ENCODE measurements at regions not wholly inside any gene's neighbourhood (a gene's known extent, or its start where the extent isn't known, plus 50 kb on each side); places are given as distances from the start of the nearest gene placed in this dataset.

- no peak overlapping the region for H2AFZ ChIP-seq (ENCODE audit: insufficient read depth, low read depth, low read length, poor library complexity, severe bottlenecking)
- no peaks in the 10 kb centered on the region for H3K36me3 Mint-ChIP-seq
- intact Hi-C loops (cut with micrococcal nuclease), result no loop called here
- H3K79me2 ChIP-seq (ENCODE audit: insufficient read depth, low read length), result no peaks in the 10 kb centered on the region
- no peak overlapping the region for H3K4me2 ChIP-seq (replicated peaks; ENCODE audit: extremely low read depth, low read length, poor library complexity, severe bottlenecking)
- TF ChIP-seq, protein P1, sequence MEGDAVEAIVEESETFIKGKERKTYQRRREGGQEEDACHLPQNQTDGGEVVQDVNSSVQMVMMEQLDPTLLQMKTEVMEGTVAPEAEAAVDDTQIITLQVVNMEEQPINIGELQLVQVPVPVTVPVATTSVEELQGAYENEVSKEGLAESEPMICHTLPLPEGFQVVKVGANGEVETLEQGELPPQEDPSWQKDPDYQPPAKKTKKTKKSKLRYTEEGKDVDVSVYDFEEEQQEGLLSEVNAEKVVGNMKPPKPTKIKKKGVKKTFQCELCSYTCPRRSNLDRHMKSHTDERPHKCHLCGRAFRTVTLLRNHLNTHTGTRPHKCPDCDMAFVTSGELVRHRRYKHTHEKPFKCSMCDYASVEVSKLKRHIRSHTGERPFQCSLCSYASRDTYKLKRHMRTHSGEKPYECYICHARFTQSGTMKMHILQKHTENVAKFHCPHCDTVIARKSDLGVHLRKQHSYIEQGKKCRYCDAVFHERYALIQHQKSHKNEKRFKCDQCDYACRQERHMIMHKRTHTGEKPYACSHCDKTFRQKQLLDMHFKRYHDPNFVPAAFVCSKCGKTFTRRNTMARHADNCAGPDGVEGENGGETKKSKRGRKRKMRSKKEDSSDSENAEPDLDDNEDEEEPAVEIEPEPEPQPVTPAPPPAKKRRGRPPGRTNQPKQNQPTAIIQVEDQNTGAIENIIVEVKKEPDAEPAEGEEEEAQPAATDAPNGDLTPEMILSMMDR (IDR thresholded peaks at IDR 0.05), result no peak
- no peak overlapping the region for H3K4me3 Mint-ChIP-seq
- H3K4me3 ChIP-seq (replicated peaks in 1 of 3; ENCODE audit: low read depth in 2 of 3, low read length in 3 of 3), result no peak overlapping the region
- no peak overlapping the region for H3K27ac Mint-ChIP-seq
- H3K27ac ChIP-seq (ENCODE audit: low read depth in 1 of 2, low read length in 2 of 2), result no peak overlapping the region
- H3K36me3 ChIP-seq (replicated peaks in 1 of 2; ENCODE audit: control insufficient read depth in 1 of 2, insufficient read depth in 2 of 2, low read length in 2 of 2), result no peaks in the 10 kb centered on the region
- H3K4me1 ChIP-seq (ENCODE audit: control insufficient read depth in 1 of 2, insufficient read depth in 2 of 2, low read length in 2 of 2), result no peaks in the 10 kb centered on the region
- no peaks in the 10 kb centered on the region for H3K9me3 ChIP-seq (replicated peaks in 1 of 2; ENCODE audit: control insufficient read depth in 1 of 2, insufficient read depth in 1 of 2, low read length in 2 of 2)
- no peak for DNase-seq
- H3K27me3 Mint-ChIP-seq (ENCODE audit: low read depth in 3 of 3), result peaks cover 0 to 1% (median 1%) of the 10 kb centered on the region in 3 donors
- H4K20me1 ChIP-seq (ENCODE audit: insufficient read depth, low read length), result no peaks in the 10 kb centered on the region
- no peaks in the 10 kb centered on the region for H3K27me3 ChIP-seq (ENCODE audit: control insufficient read depth in 2 of 2, insufficient read depth in 2 of 2, low read length in 2 of 2)
- peaks cover 0 to 4% (median 0%) of the 10 kb centered on the region in 7 donors for H3K9me3 Mint-ChIP-seq
- no peaks in the 10 kb centered on the region for H3K4me1 Mint-ChIP-seq
- H3K9ac ChIP-seq (ENCODE audit: insufficient read depth, low read length, poor library complexity, severe bottlenecking), result no peak overlapping the region
These were observed 54.7 kb upstream of the ARSJ start for GRCh38 chr4:114034189-114034588.

DNA sequence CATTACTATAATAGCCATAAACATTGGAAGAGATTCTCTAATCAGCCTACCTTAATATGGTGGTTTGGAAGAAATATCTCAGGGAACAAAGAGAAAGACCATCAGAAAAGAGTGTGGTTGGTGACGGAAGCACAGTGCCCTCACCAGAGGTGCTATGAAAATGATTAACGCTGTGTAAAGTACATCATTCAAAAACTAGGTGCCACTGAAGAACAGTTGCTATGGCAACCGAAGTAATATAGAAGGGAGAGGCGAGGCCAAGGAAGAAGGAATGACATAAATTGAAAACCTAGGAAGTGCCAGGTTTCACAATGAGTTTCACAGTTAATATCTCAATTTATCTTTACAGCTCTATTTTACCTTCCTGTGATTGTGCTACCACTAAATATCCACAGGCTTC lies 57.0 kb upstream of the ARSJ start:
- Histone ChIP-seq H3K9ac (ENCODE audit: insufficient read depth, low read length, poor library complexity, severe bottlenecking) (no peak overlapping the region), H3K9me3 (replicated peaks in 1 of 2; ENCODE audit: control insufficient read depth in 1 of 2, insufficient read depth in 1 of 2, low read length in 2 of 2) (no peaks in the 10 kb centered on the region), H3K4me2 (replicated peaks; ENCODE audit: extremely low read depth, low read length, poor library complexity, severe bottlenecking) (no peak overlapping the region), H2AFZ (ENCODE audit: insufficient read depth, low read depth, low read length, poor library complexity, severe bottlenecking) (no peak overlapping the region), H3K4me3 (replicated peaks in 1 of 3; ENCODE audit: low read depth in 2 of 3, low read length in 3 of 3) (no peak overlapping the region), H4K20me1 (ENCODE audit: insufficient read depth, low read length) (no peaks in the 10 kb centered on the region), H3K36me3 (replicated peaks in 1 of 2; ENCODE audit: control insufficient read depth in 1 of 2, insufficient read depth in 2 of 2, low read length in 2 of 2) (no peaks in the 10 kb centered on the region), H3K4me1 (ENCODE audit: control insufficient read depth in 1 of 2, insufficient read depth in 2 of 2, low read length in 2 of 2) (no peaks in the 10 kb centered on the region), H3K79me2 (ENCODE audit: insufficient read depth, low read length) (no peaks in the 10 kb centered on the region), H3K27ac (ENCODE audit: low read depth in 1 of 2, low read length in 2 of 2) (no peak overlapping the region), H3K27me3 (ENCODE audit: control insufficient read depth in 2 of 2, insufficient read depth in 2 of 2, low read length in 2 of 2) (no peaks in the 10 kb centered on the region)
- Mint-ChIP-seq H3K9me3 (peaks cover 0 to 4% (median 0%) of the 10 kb centered on the region in 7 donors), H3K36me3 (no peaks in the 10 kb centered on the region), H3K27me3 (ENCODE audit: low read depth in 3 of 3) (peaks cover 0 to 1% (median 1%) of the 10 kb centered on the region in 3 donors), H3K4me1 (no peaks in the 10 kb centered on the region), H3K27ac (no peak overlapping the region), H3K4me3 (no peak overlapping the region)
- TF ChIP-seq, protein P1 (IDR thresholded peaks at IDR 0.05), result no peak
- intact Hi-C loops (cut with micrococcal nuclease), result no loop called here
- no peak for DNase-seq
- WGBS (ENCODE audit: insufficient coverage), result 80% methylated on average over 2 of the region's 4 CpGs

Data from CD14-positive monocyte (primary cell).